Cardiac muscle cell (in vitro differentiated cells and primary cell): ENCODE measurements at regions not wholly inside any gene's neighbourhood (a gene's known extent, or its start where the extent isn't known, plus 50 kb on each side); places are given as distances from the start of the nearest gene placed in this dataset.

Experiments
- DNase-seq, 2 donors: peaks; one replicate each; pipeline versions ENCODE4 v3.0.0 to v3.0.0-alpha.2; 2010 to 2017; ENCODE audit warnings: low read depth in 1 of 2, low spot score in 1 of 2
- H3K27ac ChIP-seq: fragments of 200-600 bp; sonication (generic); 2 replicates; pipeline ENCODE4 v1.5.1; 2016
- H3K27me3 ChIP-seq: fragments of 200-600 bp; sonication (generic); 2 replicates; pipeline ENCODE4 v1.6.0; 2016; ENCODE audit warnings: control low read depth
- H3K36me3 ChIP-seq: fragments of 200-600 bp; sonication (generic); 2 replicates; pipeline ENCODE4 v1.5.1; 2016; ENCODE audit warnings: control low read depth
- H3K4me1 ChIP-seq: fragments of 200-600 bp; sonication (generic); 2 replicates; pipeline ENCODE4 v1.8.1; 2017; ENCODE audit warnings: low read depth, mild to moderate bottlenecking, mixed run types
- H3K4me3 ChIP-seq: fragments of 200-600 bp; sonication (generic); 2 replicates; pipeline ENCODE4 v1.5.1; 2016; ENCODE audit warnings: mild to moderate bottlenecking
- H3K9me3 ChIP-seq: fragments of 200-600 bp; sonication (generic); 2 replicates; pipeline ENCODE4 v1.5.1; 2017; ENCODE audit warnings: low read depth, mild to moderate bottlenecking, control low read depth
- TF ChIP-seq, protein P1 (sequence below): IDR thresholded peaks from 2 replicates; pipeline ENCODE4 v1.5.1; 2012; ENCODE audit warnings: low read depth, mild to moderate bottlenecking, low read length

DNA sequence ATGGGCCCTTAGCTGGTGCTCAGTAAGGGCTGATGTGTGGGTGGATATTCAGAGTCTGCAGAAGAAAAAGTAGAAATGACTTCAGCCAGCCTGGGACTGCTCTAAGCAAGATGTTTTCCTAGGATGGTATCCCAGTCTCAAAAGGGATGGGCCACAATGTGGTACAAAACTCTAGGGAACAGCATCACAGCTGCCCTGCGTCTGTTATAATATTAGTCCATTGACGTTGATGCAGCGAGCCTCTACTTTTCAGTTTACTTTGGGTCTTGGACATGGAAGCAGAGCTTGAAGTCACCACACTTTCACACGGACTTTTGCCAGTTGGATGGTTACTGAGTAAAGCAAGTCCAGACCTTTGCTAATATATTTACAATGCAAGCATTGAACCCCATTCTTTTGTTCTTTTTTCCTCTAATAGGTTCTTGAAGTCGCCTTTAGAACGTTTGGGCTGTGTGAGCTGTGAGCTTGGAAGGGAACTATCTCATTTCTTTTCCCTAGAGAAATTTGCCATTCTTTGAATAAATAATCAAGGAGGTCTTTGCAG lies 105.7 kb downstream of the RDH14 start:
- TF ChIP-seq, protein P1, sequence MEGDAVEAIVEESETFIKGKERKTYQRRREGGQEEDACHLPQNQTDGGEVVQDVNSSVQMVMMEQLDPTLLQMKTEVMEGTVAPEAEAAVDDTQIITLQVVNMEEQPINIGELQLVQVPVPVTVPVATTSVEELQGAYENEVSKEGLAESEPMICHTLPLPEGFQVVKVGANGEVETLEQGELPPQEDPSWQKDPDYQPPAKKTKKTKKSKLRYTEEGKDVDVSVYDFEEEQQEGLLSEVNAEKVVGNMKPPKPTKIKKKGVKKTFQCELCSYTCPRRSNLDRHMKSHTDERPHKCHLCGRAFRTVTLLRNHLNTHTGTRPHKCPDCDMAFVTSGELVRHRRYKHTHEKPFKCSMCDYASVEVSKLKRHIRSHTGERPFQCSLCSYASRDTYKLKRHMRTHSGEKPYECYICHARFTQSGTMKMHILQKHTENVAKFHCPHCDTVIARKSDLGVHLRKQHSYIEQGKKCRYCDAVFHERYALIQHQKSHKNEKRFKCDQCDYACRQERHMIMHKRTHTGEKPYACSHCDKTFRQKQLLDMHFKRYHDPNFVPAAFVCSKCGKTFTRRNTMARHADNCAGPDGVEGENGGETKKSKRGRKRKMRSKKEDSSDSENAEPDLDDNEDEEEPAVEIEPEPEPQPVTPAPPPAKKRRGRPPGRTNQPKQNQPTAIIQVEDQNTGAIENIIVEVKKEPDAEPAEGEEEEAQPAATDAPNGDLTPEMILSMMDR: no peak
- no peak for DNase-seq
- Histone ChIP-seq H3K27ac (no peak overlapping the region), H3K4me1 (no peaks in the 10 kb centered on the region), H3K27me3 (no peaks in the 10 kb centered on the region), H3K4me3 (no peak overlapping the region), H3K9me3 (no peaks in the 10 kb centered on the region), H3K36me3 (no peaks in the 10 kb centered on the region)

DNA sequence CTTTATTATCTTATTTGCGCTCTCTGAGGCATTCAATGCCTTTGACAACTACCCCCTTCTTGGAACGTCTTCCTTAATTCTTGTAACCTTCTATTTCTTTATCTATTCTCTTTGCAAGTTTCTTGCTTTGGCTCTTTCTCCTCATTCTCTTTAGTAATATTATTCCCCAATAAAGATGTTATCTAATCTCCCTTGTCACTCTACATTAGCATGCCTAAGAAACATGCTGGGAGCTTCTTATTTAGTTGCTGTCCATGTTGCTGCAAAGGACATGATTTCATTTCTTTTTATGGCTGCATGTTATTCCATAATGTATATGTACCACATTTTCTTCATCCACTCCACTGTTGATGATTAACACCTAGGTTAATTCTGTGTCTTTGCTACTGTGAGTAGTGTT lies 113.7 kb downstream of the RDH14 start:
- no peak overlapping the region for H3K27ac ChIP-seq
- no peaks in the 10 kb centered on the region for H3K36me3 ChIP-seq
- DNase-seq: peak in 1 of 2 donors; percentile 16
- TF ChIP-seq, protein P1: no peak
- H3K4me1 ChIP-seq: no peaks in the 10 kb centered on the region
- no peaks in the 10 kb centered on the region for H3K27me3 ChIP-seq
- H3K4me3 ChIP-seq: no peak overlapping the region
- no peaks in the 10 kb centered on the region for H3K9me3 ChIP-seq

DNA sequence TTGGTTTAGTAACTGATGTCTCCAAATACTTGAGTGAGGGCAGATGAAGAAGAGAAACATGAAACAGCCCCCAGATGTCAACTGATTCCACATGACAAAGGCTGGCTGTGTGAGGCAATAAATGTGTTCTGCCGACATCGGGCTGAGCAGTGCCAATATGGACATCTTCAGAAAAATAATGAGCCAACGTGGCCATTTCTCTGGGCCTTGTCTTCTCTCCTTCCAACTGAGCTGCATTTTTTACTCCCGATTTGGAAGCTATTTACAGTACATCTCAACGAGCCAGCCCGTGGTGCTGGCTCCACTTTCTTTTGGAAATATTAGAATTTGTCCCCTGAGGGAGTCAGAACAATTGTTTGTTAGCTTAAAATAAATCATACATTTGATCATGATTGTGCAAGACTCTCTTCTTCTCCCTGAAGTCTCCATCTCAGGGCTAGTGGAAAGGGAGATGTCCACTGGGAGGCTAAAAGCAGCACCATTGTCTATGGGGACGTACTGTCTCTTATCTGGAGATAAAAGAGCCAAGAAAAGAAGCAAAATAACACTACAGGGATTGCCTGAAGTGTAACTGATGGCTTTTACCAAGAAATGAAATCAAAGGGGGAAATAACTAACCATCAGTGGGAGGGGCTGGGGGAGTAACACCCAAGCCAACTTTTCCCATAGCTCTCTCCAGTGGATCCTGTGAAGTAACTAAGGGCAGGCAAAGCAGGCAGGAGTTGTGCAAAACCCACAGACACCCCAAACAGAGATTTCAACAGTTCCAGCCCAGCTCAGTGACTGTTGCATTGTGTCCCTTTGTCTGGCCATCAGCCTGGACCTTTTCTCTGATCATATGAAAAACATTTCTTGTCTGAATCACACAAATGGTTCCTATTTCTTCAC lies 114.8 kb downstream of the RDH14 start:
- peak in 1 of 2 donors; percentile 76 for DNase-seq
- no peaks in the 10 kb centered on the region for H3K9me3 ChIP-seq
- H3K4me1 ChIP-seq: no peaks in the 10 kb centered on the region
- H3K4me3 ChIP-seq: no peak overlapping the region
- no peak overlapping the region for H3K27ac ChIP-seq
- TF ChIP-seq, protein P1: no peak
- no peaks in the 10 kb centered on the region for H3K36me3 ChIP-seq
- H3K27me3 ChIP-seq: no peaks in the 10 kb centered on the region

DNA sequence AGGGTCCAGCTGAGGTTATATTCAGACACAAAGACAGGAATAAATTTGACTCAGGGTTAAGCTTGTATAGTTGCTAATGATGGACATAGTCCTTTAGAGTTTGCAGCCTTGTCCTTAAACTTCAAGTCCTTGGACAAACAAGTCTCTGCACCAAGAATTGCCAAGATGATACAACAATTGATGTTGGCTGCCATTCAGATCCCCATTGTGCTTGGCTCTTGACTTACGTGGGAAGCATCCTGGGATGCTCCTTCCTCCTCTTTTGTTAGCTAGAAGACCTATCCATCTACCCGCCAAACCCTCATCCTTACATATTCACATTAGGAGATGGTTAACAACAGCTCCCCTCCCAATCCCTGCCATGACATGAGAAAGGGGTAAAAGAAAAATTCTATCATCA lies 115.6 kb downstream of the RDH14 start:
- no peak overlapping the region for H3K4me3 ChIP-seq
- H3K36me3 ChIP-seq: no peaks in the 10 kb centered on the region
- no peak for DNase-seq
- H3K9me3 ChIP-seq: no peaks in the 10 kb centered on the region
- no peaks in the 10 kb centered on the region for H3K27me3 ChIP-seq
- TF ChIP-seq, protein P1: no peak
- H3K4me1 ChIP-seq: no peaks in the 10 kb centered on the region
- H3K27ac ChIP-seq: no peak overlapping the region

DNA sequence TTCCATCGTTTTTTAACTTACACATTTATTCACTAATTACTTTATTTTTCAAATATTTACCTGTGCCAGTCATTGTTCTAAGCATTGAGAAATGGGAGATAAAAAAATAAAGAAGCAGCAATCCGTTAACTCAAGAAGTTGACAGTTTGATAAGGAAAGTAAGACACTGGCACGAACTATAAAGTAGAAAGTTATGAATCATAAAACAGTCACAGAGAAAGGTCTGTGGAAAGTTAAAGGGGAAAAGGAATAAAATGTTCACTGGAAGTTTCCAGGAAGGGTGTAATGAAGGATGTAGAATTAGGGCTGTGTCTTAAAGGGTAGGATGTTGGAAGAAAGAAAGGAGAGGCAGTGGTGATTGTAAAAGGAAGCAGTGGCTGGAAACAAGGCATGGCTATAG lies 118.9 kb downstream of the RDH14 start:
- Histone ChIP-seq H3K27me3 (no peaks in the 10 kb centered on the region), H3K4me3 (no peak overlapping the region), H3K9me3 (no peaks in the 10 kb centered on the region), H3K4me1 (no peaks in the 10 kb centered on the region), H3K27ac (no peak overlapping the region), H3K36me3 (no peaks in the 10 kb centered on the region)
- TF ChIP-seq, protein P1: no peak
- peak in 1 of 2 donors; percentile 17 for DNase-seq
